Mammary epithelial cell (primary cell): ENCODE measurements at regions not wholly inside any gene's neighbourhood (a gene's known extent, or its start where the extent isn't known, plus 50 kb on each side); places are given as distances from the start of the nearest gene placed in this dataset.

ENCODE experiments used
- CTCF ChIP-seq, 2 donors: IDR thresholded peaks in 1 of 2; conservative IDR thresholded peaks in 1 of 2; 2 replicates each; pipeline ENCODE4 v1.5.1; 2011 to 2012; ENCODE audit warnings: inconsistent platforms in 2 of 2, low read length in 2 of 2, mild to moderate bottlenecking in 2 of 2, control low read depth in 1 of 2, low read depth in 1 of 2; ENCODE audit not compliant: insufficient read depth in 1 of 2; ENCODE audit errors: extremely low read depth in 1 of 2
- EZH2 ChIP-seq: IDR thresholded peaks from 2 replicates; pipeline ENCODE4 v1.6.1; 2012; ENCODE audit warnings: low read length, inconsistent platforms, borderline replicate concordance

- TF ChIP-seq CTCF (conservative IDR thresholded peaks at IDR 0.05 in 1 of 2, IDR thresholded peaks at IDR 0.05 in 1 of 2; ENCODE audit: extremely low read depth in 1 of 2, insufficient read depth in 1 of 2, low read depth in 1 of 2, low read length in 2 of 2) (no peak), EZH2 (no peak)
These were observed 139.3 kb upstream of the WDR11 start for GRCh38 chr10:120711860-120712259.
